ENCODE measurements at regions not wholly inside any gene's neighbourhood (a gene's known extent, or its start where the extent isn't known, plus 50 kb on each side); places are given as distances from the start of the nearest gene placed in this dataset.

DNA sequence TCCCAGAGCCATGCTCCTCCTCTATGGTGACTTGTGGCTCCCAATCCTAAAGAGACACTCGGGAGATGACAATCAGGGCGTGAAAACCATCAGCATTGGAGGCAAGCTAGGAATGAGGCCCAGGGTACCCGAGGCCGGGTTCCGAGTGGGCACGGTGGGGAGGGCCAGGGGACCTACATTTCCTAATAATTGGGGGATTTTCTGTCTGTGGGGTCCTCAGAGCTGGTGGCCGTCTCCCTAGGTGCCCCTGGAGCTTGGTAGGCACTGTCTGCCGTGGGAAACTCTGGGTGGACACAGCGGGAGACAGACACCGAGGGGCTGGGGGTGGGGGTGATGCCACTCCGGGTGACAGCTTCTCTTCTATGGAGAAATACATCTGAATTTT is 312.5 kb upstream of the TNRC6C start (continued):
- TF ChIP-seq, protein P1, sequence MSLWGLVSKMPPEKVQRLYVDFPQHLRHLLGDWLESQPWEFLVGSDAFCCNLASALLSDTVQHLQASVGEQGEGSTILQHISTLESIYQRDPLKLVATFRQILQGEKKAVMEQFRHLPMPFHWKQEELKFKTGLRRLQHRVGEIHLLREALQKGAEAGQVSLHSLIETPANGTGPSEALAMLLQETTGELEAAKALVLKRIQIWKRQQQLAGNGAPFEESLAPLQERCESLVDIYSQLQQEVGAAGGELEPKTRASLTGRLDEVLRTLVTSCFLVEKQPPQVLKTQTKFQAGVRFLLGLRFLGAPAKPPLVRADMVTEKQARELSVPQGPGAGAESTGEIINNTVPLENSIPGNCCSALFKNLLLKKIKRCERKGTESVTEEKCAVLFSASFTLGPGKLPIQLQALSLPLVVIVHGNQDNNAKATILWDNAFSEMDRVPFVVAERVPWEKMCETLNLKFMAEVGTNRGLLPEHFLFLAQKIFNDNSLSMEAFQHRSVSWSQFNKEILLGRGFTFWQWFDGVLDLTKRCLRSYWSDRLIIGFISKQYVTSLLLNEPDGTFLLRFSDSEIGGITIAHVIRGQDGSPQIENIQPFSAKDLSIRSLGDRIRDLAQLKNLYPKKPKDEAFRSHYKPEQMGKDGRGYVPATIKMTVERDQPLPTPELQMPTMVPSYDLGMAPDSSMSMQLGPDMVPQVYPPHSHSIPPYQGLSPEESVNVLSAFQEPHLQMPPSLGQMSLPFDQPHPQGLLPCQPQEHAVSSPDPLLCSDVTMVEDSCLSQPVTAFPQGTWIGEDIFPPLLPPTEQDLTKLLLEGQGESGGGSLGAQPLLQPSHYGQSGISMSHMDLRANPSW (CRISPR knock-in tag; conservative IDR thresholded peaks at IDR 0.05; ENCODE audit: low read depth): no peak
- TF ChIP-seq TP53 (CRISPR knock-in tag; IDR thresholded peaks at IDR 0.05): no peak
- TF ChIP-seq NR1H2 (CRISPR knock-in tag; IDR thresholded peaks at IDR 0.05): no peak
- TF ChIP-seq, protein P2, sequence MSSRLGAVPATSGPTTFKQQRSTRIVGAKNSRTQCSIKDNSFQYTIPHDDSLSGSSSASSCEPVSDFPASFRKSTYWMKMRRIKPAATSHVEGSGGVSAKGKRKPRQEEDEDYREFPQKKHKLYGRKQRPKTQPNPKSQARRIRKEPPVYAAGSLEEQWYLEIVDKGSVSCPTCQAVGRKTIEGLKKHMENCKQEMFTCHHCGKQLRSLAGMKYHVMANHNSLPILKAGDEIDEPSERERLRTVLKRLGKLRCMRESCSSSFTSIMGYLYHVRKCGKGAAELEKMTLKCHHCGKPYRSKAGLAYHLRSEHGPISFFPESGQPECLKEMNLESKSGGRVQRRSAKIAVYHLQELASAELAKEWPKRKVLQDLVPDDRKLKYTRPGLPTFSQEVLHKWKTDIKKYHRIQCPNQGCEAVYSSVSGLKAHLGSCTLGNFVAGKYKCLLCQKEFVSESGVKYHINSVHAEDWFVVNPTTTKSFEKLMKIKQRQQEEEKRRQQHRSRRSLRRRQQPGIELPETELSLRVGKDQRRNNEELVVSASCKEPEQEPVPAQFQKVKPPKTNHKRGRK (CRISPR knock-in tag; IDR thresholded peaks at IDR 0.05; ENCODE audit: borderline replicate concordance): no peak
- TF ChIP-seq MXD4 (CRISPR knock-in tag; IDR thresholded peaks at IDR 0.05; ENCODE audit: borderline replicate concordance): no peak
- no peak for TF ChIP-seq FOXK1 (CRISPR knock-in tag; IDR thresholded peaks at IDR 0.05)
- TF ChIP-seq SMAD3 (CRISPR knock-in tag; IDR thresholded peaks at IDR 0.05; ENCODE audit: borderline replicate concordance): no peak
- TF ChIP-seq ZNF416 (CRISPR knock-in tag; IDR thresholded peaks at IDR 0.05): no peak
- TF ChIP-seq, protein P3, sequence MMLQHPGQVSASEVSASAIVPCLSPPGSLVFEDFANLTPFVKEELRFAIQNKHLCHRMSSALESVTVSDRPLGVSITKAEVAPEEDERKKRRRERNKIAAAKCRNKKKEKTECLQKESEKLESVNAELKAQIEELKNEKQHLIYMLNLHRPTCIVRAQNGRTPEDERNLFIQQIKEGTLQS (CRISPR knock-in tag; conservative IDR thresholded peaks at IDR 0.05): no peak

DNA sequence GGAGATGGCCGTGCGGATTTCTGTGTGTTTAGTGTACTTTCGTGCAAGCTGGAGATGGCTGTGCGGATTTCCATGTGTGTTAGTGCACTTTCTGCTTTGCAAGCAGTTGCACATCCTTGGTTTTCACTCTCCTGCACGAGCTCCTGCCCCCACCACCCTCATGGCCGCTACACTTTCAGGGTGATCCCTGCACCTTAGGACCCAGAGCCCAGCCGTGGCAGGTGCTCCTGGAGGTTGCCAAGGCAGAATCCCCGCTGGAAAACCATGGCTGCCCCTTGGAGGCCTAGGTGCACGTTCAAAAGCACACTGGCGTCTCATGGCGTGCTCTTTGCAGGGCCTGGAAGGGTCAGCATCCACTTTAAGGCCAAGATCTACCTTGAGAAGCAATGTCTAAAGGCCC is 311.0 kb upstream of the TNRC6C start:
- Mint-ChIP-seq H3K9me3 (peaks cover 30% of the 10 kb centered on the region), H3K4me3 (no peak overlapping the region), H3K27me3 (ENCODE audit: low read depth) (no peaks in the 10 kb centered on the region; the same call in 1 of the 2 replicates), H3K36me3 (peaks cover 13% of the 10 kb centered on the region), H3K27ac (no peak overlapping the region), H3K4me1 (peaks cover 23% of the 10 kb centered on the region)
- CTCF ChIA-PET: no interaction called here
- ATAC-seq: no peak
- DNase-seq (ENCODE audit: low spot score): no peak
- POLR2A ChIA-PET: no interaction called here
- no peak for TF ChIP-seq JAZF1 (CRISPR knock-in tag; IDR thresholded peaks at IDR 0.05)
- TF ChIP-seq, protein P1 (CRISPR knock-in tag; conservative IDR thresholded peaks at IDR 0.05; ENCODE audit: low read depth): no peak
- TF ChIP-seq MYBL2 (CRISPR knock-in tag; IDR thresholded peaks at IDR 0.05): no peak
- TF ChIP-seq KAT7 (CRISPR knock-in tag; IDR thresholded peaks at IDR 0.05; ENCODE audit: borderline replicate concordance): no peak
- no peak for TF ChIP-seq ESRRA (CRISPR knock-in tag; IDR thresholded peaks at IDR 0.05; ENCODE audit: borderline replicate concordance)
- no peak for TF ChIP-seq FOXK1 (CRISPR knock-in tag; IDR thresholded peaks at IDR 0.05)
- TF ChIP-seq, protein P4, sequence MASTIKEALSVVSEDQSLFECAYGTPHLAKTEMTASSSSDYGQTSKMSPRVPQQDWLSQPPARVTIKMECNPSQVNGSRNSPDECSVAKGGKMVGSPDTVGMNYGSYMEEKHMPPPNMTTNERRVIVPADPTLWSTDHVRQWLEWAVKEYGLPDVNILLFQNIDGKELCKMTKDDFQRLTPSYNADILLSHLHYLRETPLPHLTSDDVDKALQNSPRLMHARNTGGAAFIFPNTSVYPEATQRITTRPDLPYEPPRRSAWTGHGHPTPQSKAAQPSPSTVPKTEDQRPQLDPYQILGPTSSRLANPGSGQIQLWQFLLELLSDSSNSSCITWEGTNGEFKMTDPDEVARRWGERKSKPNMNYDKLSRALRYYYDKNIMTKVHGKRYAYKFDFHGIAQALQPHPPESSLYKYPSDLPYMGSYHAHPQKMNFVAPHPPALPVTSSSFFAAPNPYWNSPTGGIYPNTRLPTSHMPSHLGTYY (CRISPR knock-in tag; IDR thresholded peaks at IDR 0.05): no peak
- no peak for TF ChIP-seq ZNF671 (CRISPR knock-in tag; IDR thresholded peaks at IDR 0.05)
- TF ChIP-seq, protein P5, sequence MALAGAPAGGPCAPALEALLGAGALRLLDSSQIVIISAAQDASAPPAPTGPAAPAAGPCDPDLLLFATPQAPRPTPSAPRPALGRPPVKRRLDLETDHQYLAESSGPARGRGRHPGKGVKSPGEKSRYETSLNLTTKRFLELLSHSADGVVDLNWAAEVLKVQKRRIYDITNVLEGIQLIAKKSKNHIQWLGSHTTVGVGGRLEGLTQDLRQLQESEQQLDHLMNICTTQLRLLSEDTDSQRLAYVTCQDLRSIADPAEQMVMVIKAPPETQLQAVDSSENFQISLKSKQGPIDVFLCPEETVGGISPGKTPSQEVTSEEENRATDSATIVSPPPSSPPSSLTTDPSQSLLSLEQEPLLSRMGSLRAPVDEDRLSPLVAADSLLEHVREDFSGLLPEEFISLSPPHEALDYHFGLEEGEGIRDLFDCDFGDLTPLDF (CRISPR knock-in tag; IDR thresholded peaks at IDR 0.05): no peak
- TF ChIP-seq, protein P6, sequence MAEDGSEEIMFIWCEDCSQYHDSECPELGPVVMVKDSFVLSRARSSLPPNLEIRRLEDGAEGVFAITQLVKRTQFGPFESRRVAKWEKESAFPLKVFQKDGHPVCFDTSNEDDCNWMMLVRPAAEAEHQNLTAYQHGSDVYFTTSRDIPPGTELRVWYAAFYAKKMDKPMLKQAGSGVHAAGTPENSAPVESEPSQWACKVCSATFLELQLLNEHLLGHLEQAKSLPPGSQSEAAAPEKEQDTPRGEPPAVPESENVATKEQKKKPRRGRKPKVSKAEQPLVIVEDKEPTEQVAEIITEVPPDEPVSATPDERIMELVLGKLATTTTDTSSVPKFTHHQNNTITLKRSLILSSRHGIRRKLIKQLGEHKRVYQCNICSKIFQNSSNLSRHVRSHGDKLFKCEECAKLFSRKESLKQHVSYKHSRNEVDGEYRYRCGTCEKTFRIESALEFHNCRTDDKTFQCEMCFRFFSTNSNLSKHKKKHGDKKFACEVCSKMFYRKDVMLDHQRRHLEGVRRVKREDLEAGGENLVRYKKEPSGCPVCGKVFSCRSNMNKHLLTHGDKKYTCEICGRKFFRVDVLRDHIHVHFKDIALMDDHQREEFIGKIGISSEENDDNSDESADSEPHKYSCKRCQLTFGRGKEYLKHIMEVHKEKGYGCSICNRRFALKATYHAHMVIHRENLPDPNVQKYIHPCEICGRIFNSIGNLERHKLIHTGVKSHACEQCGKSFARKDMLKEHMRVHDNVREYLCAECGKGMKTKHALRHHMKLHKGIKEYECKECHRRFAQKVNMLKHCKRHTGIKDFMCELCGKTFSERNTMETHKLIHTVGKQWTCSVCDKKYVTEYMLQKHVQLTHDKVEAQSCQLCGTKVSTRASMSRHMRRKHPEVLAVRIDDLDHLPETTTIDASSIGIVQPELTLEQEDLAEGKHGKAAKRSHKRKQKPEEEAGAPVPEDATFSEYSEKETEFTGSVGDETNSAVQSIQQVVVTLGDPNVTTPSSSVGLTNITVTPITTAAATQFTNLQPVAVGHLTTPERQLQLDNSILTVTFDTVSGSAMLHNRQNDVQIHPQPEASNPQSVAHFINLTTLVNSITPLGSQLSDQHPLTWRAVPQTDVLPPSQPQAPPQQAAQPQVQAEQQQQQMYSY (CRISPR knock-in tag; IDR thresholded peaks at IDR 0.05): no peak
- TF ChIP-seq NR2C2 (CRISPR knock-in tag; IDR thresholded peaks at IDR 0.05): no peak
- no peak for TF ChIP-seq TCF7 (CRISPR knock-in tag; IDR thresholded peaks at IDR 0.05; ENCODE audit: low read depth)
- TF ChIP-seq, protein P7, sequence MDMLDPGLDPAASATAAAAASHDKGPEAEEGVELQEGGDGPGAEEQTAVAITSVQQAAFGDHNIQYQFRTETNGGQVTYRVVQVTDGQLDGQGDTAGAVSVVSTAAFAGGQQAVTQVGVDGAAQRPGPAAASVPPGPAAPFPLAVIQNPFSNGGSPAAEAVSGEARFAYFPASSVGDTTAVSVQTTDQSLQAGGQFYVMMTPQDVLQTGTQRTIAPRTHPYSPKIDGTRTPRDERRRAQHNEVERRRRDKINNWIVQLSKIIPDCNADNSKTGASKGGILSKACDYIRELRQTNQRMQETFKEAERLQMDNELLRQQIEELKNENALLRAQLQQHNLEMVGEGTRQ (CRISPR knock-in tag; IDR thresholded peaks at IDR 0.05): no peak

All from WTC11 (cell line).